Spinal cord (tissue), 9 donors: ENCODE measurements at regions not wholly inside any gene's neighbourhood (a gene's known extent, or its start where the extent isn't known, plus 50 kb on each side); places are given as distances from the start of the nearest gene placed in this dataset.
"Not testable (repeated sequence)": the region's sequence is repeated elsewhere in the genome, so short reads cannot be mapped to it uniquely, and the experiment has no call there.

Experiments
- DNase-seq, 6 donors: peaks; one replicate each; pipeline versions ENCODE4 v3.0.0 to v3.0.0-alpha.2; 2013 to 2015; ENCODE audit warnings: low spot score in 6 of 6, low read depth in 4 of 6
- H3K27ac ChIP-seq: one replicate; pipeline ENCODE4 v1.5.1; 2013; ENCODE audit warnings: low read depth, low read length, control low read depth
- H3K27me3 ChIP-seq: one replicate; pipeline ENCODE4 v1.6.1; 2013; ENCODE audit warnings: low read length; ENCODE audit not compliant: control insufficient read depth, insufficient read depth
- H3K36me3 ChIP-seq: one replicate; pipeline ENCODE4 v1.6.1; 2013; ENCODE audit warnings: low read length; ENCODE audit not compliant: control insufficient read depth, insufficient read depth
- H3K4me1 ChIP-seq: one replicate; pipeline ENCODE4 v1.6.1; 2013; ENCODE audit warnings: low read length; ENCODE audit not compliant: control insufficient read depth, insufficient read depth
- H3K4me3 ChIP-seq: one replicate; pipeline ENCODE4 v1.5.1; 2013; ENCODE audit warnings: low read depth, low read length, control low read depth
- H3K9me3 ChIP-seq: one replicate; pipeline ENCODE4 v1.6.1; 2013; ENCODE audit warnings: low read length; ENCODE audit not compliant: control insufficient read depth, insufficient read depth
- WGBS: methylation state at CpG from one replicate; pipeline ENCODE4 v1.1.5; 2013; ENCODE audit warnings: missing lambda C conversion rate; ENCODE audit not compliant: insufficient coverage; 5-methylcytosine and 5-hydroxymethylcytosine counted together
- donor health status: healthy.

DNA sequence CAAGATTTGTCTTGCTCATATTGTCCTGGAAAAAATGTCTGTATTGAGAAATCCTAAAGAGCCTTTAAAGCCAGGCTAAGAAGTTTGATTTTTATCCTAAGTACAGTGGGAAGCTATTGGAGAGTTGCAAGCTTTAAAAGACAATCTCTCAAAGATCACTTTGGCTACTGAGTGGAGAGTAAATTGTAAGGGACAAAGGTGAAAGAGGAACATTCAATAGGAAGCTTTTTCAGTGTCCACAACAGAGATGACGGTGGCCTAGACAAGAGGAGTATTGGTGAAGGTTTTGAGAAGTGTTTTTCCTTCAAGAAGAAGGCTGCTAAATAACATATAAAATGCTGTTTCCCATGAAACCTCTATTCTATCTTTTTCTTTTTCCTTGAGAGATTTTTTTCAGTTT lies 249.5 kb upstream of the IL12A start:
- WGBS = no CpG with 5 or more reads among the region's 1 CpG
- DNase-seq = no peak
- H3K9me3 ChIP-seq = no peaks in the 10 kb centered on the region
- no peak overlapping the region for H3K4me3 ChIP-seq
- H3K27ac ChIP-seq = no peak overlapping the region
- H3K27me3 ChIP-seq = no peaks in the 10 kb centered on the region
- no peaks in the 10 kb centered on the region for H3K36me3 ChIP-seq
- H3K4me1 ChIP-seq = no peaks in the 10 kb centered on the region

DNA sequence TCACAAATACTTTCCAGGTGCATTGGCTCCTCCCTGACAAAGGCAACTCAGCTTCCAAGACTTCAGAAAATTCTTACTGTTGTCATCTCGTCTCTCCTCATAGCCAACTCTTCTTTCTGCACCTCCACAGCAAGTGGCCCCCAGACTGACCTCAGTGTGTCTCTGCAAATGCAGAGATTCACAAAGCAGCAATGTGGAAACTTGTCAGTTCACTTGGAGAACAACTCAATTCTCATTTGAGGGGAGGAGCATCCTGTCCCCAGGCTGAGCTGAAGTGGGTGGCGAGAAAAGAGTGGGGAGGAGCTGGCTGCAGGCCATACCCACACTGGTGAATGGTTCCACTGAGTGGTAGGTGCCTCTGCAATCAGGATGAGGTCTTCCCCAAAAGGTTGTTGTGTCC lies 248.7 kb upstream of the IL12A start:
- no peaks in the 10 kb centered on the region for H3K4me1 ChIP-seq
- no peak for DNase-seq
- H3K36me3 ChIP-seq = no peaks in the 10 kb centered on the region
- no peak overlapping the region for H3K4me3 ChIP-seq
- H3K27ac ChIP-seq = no peak overlapping the region
- no peaks in the 10 kb centered on the region for H3K27me3 ChIP-seq
- WGBS = 60% methylated on average over 2 of the region's 2 CpGs
- H3K9me3 ChIP-seq = no peaks in the 10 kb centered on the region

- H3K4me3 ChIP-seq = no peak overlapping the region
- no peaks in the 10 kb centered on the region for H3K36me3 ChIP-seq
- H3K27ac ChIP-seq = no peak overlapping the region
- H3K27me3 ChIP-seq = no peaks in the 10 kb centered on the region
- H3K9me3 ChIP-seq = no peaks in the 10 kb centered on the region
- no peak for DNase-seq
- H3K4me1 ChIP-seq = no peaks in the 10 kb centered on the region
- no CpG with 5 or more reads among the region's 1 CpG for WGBS
Measured at GRCh38 chr3:159741281-159741680, 247.4 kb upstream of the IL12A start.

- Histone ChIP-seq H3K27me3 (no peaks in the 10 kb centered on the region), H3K4me1 (no peaks in the 10 kb centered on the region), H3K36me3 (no peaks in the 10 kb centered on the region), H3K27ac (no peak overlapping the region), H3K4me3 (no peak overlapping the region), H3K9me3 (no peaks in the 10 kb centered on the region)
- no peak for DNase-seq
- WGBS = no CpG with 5 or more reads among the region's 1 CpG
Measured at GRCh38 chr3:159748425-159748824, 240.2 kb upstream of the IL12A start.

- Histone ChIP-seq H3K4me1 (no peaks in the 10 kb centered on the region), H3K27me3 (no peaks in the 10 kb centered on the region), H3K27ac (no peak overlapping the region), H3K4me3 (no peak overlapping the region), H3K36me3 (no peaks in the 10 kb centered on the region), H3K9me3 (no peaks in the 10 kb centered on the region)
- 26% methylated on average over 3 of the region's 4 CpGs for WGBS
- DNase-seq = no peak
Measured at GRCh38 chr3:159749406-159749805, 239.2 kb upstream of the IL12A start.

DNA sequence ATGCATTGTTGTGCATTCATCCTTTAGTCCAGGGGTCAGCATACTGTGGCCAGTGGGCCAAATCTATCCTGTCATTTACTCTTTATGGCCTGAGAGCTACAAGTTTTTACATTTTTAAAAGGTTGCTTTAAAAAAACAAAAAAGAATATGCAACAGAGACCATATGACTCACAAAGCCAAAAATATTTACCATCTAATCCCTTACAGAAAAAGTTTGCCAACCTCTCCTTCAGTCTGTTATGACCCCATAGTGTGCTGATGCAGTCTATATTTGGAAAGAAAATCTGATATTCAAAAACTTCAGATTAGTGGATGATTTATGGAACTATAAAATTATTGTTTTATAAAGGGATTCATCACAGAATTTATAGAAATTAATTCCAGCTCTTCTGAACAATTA lies 237.5 kb upstream of the IL12A start:
- Histone ChIP-seq H3K4me1 (no peaks in the 10 kb centered on the region), H3K9me3 (peaks cover 3% of the 10 kb centered on the region), H3K27ac (no peak overlapping the region), H3K4me3 (no peak overlapping the region), H3K27me3 (no peaks in the 10 kb centered on the region), H3K36me3 (no peaks in the 10 kb centered on the region)
- no peak for DNase-seq

GRCh38 chr3:159751752-159752151 lies 236.9 kb upstream of the IL12A start:
- Histone ChIP-seq H3K4me3 (no peak overlapping the region), H3K36me3 (no peaks in the 10 kb centered on the region), H3K9me3 (peaks cover 6% of the 10 kb centered on the region), H3K27ac (no peak overlapping the region), H3K4me1 (no peaks in the 10 kb centered on the region), H3K27me3 (no peaks in the 10 kb centered on the region)
- DNase-seq = no peak
- 94% methylated on average over 2 of the region's 5 CpGs for WGBS

DNA sequence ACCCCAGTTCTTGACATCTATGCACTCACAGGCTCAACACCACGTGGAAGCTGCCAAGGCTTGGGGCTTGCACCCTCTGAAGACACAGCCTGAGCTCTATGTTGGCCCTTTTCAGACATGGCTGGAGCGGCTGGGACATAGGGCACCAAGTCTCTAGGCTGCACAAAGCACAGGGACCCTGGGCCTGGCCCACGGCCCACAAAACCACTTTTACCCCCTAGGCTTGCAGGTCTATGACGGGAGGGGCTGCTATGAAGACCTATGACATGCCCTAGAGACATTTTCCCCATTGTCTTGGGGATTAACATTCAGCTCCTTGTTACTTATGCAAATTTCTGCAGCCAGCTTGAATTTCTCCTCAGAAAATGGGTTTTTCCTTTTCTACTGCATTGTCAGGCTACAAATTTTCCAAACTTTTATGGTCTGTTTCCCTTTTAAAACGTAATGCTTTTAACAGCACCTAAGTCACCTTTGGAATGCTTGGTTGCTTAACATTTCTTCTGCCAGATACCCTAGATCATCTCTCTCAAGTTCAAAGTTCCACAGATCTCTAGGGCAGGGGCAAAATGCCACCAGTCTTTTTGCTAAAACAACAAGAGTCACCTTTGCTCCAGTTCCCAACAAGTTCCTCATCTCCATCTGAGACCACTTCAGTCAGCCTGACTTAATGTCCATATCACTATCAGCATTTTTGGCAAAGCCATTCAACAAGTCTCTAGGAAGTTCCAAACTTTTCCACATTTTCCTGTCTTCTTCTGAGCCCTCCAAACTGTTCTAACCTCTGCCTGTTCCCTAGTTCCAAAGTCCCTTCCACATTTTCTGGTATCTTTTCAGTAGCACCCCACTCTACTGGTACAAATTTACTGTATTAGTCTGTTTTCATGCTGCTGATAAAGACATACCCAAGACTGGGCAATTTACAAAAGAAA lies 232.1 kb upstream of the IL12A start:
- not testable (repeated sequence) for H3K4me1 ChIP-seq, H3K27me3 ChIP-seq, H3K9me3 ChIP-seq, H3K4me3 ChIP-seq, DNase-seq, H3K36me3 ChIP-seq, H3K27ac ChIP-seq
- WGBS = 84% methylated on average over 5 of the region's 5 CpGs

DNA sequence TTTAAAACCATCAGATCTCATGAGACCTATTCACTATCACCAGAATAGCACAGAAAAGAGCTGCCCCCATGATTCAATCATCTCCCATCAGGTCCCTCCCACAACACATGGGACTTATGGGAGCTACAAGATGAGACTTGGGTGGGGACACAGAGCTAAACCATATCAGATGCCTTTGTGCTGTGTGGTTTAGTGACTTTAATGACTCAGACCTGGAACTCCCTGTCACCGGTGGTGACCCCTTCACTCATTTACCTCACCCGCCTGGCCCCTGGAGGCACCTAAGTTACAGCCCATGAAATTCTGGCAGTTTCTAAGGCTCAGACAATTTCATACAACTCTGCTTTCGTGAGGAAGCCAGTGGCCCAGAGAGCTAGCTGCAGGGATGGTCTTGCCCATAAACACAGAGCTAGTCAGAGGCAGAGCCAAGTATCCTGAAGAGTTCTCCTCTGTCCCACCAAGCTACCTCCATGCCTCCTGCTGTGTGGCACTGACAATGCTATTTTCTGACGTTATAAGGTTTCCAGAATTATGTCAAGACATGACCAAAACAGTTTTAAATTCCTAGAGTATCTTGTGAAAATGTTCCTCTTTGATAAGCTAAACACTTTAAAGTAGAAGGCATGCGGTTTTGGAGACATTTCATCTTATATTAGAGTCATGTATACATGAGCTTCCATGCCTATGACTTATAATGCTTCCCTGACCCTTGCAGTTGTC lies 231.1 kb upstream of the IL12A start:
- Histone ChIP-seq H3K36me3 (no peaks in the 10 kb centered on the region), H3K27ac (no peak overlapping the region), H3K4me1 (no peaks in the 10 kb centered on the region), H3K4me3 (no peak overlapping the region), H3K27me3 (no peaks in the 10 kb centered on the region), H3K9me3 (peaks cover 6% of the 10 kb centered on the region)
- WGBS = 88% methylated on average over 3 of the region's 5 CpGs
- DNase-seq = no peak

DNA sequence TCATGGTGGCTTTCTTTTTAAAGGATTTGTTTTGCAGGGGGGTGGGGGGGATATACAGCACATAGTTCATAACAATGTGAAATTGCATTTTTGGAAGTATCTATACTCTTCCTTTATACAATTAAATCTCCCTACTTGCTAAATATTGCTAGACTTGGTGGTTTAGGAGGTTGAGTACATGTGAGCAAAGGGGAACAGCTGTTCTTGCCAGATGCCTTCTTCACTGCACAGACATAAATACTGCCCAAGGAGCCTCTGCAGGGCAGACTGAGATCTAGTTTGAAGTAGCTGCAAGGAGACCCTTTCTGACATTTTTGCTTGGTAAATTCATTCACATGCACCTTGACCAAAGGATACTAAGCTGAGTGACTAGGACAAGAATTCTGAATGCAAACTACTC lies 228.6 kb upstream of the IL12A start:
- Histone ChIP-seq H3K9me3 (peaks cover 6% of the 10 kb centered on the region), H3K36me3 (no peaks in the 10 kb centered on the region), H3K4me1 (peaks cover 7% of the 10 kb centered on the region), H3K27me3 (no peaks in the 10 kb centered on the region), H3K4me3 (no peak overlapping the region), H3K27ac (no peak overlapping the region)
- peak in 1 of 6 donors; percentile 44 for DNase-seq
